Choroid plexus epithelial cell (primary cell): ENCODE measurements at regions not wholly inside any gene's neighbourhood (a gene's known extent, or its start where the extent isn't known, plus 50 kb on each side); places are given as distances from the start of the nearest gene placed in this dataset.

ENCODE experiments used
- DNase-seq: peaks from one replicate; pipeline ENCODE4 v3.0.0-alpha.2; 2010; ENCODE audit warnings: low read depth
- H3K4me3 ChIP-seq: 2 replicates; pipeline ENCODE4 v1.5.1; 2011; ENCODE audit warnings: low read depth, mild to moderate bottlenecking, control low read depth, low read length, moderate library complexity
- TF ChIP-seq, protein P1 (sequence below): conservative IDR thresholded peaks from 2 replicates; pipeline ENCODE4 v1.5.1; 2011; ENCODE audit warnings: low read depth, mild to moderate bottlenecking, control low read depth, inconsistent platforms, low read length, moderate library complexity

DNA sequence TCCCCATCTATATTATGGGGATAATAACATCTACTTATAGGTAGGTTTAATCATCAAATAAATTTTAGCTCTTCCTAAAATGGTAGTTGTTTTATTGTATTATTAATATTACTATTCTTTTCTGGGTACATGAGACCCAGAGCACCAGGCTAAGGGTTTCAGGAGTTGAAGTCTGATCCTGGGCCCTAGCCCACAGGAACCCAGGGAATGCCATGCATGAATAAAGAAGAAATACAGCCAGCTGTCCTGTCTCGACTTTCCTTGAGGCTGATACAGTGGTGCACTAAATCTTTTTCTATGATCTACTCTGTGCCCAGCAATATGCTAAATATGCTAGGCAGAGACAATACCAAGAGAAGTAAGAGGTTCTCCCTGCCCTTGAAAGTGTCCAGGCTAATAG is 72.1 kb upstream of the ATP2C1 start:
- TF ChIP-seq, protein P1, sequence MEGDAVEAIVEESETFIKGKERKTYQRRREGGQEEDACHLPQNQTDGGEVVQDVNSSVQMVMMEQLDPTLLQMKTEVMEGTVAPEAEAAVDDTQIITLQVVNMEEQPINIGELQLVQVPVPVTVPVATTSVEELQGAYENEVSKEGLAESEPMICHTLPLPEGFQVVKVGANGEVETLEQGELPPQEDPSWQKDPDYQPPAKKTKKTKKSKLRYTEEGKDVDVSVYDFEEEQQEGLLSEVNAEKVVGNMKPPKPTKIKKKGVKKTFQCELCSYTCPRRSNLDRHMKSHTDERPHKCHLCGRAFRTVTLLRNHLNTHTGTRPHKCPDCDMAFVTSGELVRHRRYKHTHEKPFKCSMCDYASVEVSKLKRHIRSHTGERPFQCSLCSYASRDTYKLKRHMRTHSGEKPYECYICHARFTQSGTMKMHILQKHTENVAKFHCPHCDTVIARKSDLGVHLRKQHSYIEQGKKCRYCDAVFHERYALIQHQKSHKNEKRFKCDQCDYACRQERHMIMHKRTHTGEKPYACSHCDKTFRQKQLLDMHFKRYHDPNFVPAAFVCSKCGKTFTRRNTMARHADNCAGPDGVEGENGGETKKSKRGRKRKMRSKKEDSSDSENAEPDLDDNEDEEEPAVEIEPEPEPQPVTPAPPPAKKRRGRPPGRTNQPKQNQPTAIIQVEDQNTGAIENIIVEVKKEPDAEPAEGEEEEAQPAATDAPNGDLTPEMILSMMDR, result no peak
- no peak for DNase-seq
- H3K4me3 ChIP-seq, result no peak overlapping the region

DNA sequence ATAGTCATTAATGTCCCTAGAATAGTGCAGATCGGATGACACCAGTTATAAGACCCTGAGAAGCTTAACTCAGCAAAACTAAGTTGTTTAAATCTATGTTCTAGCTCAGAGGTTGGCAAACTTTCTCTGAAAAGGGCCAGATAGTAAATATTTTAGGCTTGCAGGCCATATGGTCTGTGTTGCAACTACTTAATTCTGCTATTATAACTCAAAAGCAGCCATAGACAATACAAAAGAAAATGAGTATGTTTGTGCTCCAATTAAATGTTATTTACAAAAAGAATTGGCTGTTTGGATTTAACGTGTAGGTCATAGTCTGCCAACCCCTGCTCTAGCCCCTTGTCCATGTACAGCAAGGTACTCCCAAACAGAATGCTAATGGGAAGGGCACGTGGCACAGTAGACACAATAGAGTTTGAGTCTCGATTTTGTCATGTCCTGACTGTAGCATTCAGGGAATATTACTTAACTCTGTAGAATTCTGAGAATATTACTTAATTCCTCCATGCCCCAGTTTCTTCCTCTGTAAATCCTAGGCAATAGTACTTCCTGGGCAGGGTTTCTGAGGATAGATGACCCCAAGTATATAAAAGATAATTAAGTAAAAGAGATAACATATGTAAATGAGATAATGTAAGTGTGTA is 70.5 kb upstream of the ATP2C1 start:
- TF ChIP-seq, protein P1, result no peak
- DNase-seq, result no peak

DNA sequence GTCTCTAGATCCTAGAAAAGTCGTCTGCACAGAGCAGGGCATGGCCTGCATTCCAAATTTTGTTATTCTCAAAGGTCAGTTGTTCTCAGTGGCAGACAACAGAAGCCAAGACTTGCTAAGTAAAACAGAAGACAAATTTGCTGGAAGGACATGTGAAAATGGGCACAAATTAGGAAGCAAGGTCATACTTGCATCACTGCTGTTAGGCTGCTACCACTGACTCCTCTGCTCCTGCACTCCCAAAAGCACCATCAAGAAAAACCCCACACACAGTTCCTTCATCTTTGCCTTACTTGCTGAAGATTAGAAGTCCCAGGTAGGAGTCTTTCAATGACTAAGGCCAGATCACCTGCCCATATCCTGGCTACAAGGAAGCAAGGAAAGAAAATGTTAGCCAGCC is 69.9 kb upstream of the ATP2C1 start:
- TF ChIP-seq, protein P1, result no peak
- no peak overlapping the region for H3K4me3 ChIP-seq
- no peak for DNase-seq

More for the DNA sequence above, 70.5 kb upstream of the ATP2C1 start:
- H3K4me3 ChIP-seq, result no peak overlapping the region

DNA sequence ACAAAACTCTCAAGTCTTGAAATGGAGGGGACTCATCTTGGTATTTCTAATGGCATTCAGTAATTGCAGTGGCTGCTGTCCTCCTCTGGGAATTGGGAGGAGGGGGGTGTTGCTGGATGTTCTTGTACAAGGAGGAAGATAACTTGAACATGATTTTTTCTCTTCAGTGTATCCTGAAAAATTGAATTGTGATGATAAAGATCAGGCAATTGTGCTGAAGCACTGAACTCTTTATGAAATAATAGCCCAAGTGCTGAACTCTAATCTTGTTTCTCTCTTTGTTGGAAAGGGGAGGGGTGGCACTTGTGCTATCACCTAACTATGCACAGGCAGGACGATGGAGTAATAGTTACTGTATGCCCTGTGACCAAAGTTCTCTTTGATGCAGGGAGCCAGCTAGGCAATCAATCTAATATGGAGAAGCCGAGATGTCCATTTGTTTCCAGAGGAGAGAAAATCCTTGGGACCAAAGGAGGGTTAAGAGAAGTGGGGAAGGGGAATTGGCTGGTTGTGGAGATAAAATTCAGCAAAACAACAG is 68.1 kb upstream of the ATP2C1 start:
- no peak for DNase-seq
- H3K4me3 ChIP-seq, result no peak overlapping the region
- TF ChIP-seq, protein P1, result no peak

DNA sequence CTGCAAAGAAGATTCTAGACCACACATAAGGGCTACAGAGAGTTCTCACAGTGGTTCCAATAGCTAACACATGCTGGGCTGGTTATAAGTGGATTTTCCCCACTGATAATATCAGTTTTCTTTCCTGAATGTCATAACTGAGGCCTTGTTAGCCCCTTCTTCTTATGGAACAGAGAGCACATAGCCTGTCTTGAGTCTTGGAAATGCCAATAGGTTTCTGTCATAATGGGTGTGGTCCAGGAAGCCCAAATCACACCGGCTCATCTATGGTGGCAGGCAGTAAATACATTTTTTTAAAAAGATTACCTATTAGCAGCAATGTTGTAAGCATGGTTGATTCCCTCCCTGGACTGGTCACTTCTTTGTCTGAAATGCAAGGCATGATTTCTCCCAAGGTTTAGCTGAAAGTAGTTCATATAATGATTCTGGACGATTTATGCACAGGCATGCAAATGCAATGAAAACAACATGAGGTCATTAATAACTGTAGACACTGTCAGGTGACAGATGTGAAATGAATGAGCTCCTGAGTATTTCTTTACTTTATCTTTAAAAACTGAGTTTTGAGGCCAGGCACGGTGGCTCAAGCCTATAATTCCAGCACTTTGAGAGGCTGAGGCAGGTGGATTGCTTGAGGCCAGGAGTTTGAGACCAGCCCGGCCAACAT is 67.2 kb upstream of the ATP2C1 start:
- TF ChIP-seq, protein P1, result no peak
- H3K4me3 ChIP-seq, result no peak overlapping the region
- no peak for DNase-seq

DNA sequence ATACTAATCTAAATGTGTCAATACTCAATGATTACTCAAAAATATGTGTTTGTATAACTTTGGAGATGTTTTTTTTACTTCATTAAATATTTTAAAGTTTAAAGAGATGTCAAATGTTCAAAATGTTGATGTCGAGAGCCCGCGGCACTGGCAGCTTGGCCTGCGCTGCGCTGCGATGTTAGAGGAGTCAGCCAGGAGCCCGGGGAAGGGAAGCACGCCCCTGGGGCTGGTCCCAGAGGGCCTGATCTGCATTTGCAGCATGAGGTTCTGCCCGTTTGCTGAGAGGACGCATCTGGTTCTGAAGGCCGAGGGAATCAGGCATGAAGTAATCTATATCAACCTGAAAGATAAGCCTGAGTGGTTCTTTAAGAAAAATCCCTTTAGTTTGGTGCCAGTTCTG is 66.4 kb upstream of the ATP2C1 start:
- TF ChIP-seq, protein P1, result no peak
- H3K4me3 ChIP-seq, result no peak overlapping the region
- no peak for DNase-seq
